Keratinocyte (primary cell): ENCODE measurements at regions not wholly inside any gene's neighbourhood (a gene's known extent, or its start where the extent isn't known, plus 50 kb on each side); places are given as distances from the start of the nearest gene placed in this dataset.

Experiments
- CTCF ChIP-seq, 3 experiments: IDR thresholded peaks in 1 of 3; conservative IDR thresholded peaks in 1 of 3; optimal IDR thresholded peaks in 1 of 3; 2 replicates in 2 of 3; 3 replicates in 1 of 3; pipeline versions ENCODE3 to v1.5.1; 2011; ENCODE audit warnings: low read length in 3 of 3, mild to moderate bottlenecking in 3 of 3, moderate library complexity in 2 of 3, control low read depth in 1 of 3, inconsistent platforms in 1 of 3; ENCODE audit not compliant: insufficient read depth in 2 of 3; ENCODE audit errors: extremely low read depth in 1 of 3
- EZH2 ChIP-seq: IDR thresholded peaks from one replicate; pipeline ENCODE4 v1.6.1; 2012; ENCODE audit warnings: inconsistent platforms, mild to moderate bottlenecking, low read length, moderate library complexity

GRCh38 chr1:218503102-218503501 lies 158.0 kb downstream of the TGFB2 start:
- TF ChIP-seq CTCF (optimal IDR thresholded peaks at IDR 0.05 in 1 of 3, IDR thresholded peaks at IDR 0.05 in 1 of 3, conservative IDR thresholded peaks at IDR 0.05 in 1 of 3; ENCODE audit: extremely low read depth in 1 of 3, insufficient read depth in 2 of 3, low read length in 3 of 3) (no peak), EZH2 (no peak)
